ENCODE measurements at regions not wholly inside any gene's neighbourhood (a gene's known extent, or its start where the extent isn't known, plus 50 kb on each side); places are given as distances from the start of the nearest gene placed in this dataset.
"Not testable (repeated sequence)": the region's sequence is repeated elsewhere in the genome, so short reads cannot be mapped to it uniquely, and the experiment has no call there.

DNA sequence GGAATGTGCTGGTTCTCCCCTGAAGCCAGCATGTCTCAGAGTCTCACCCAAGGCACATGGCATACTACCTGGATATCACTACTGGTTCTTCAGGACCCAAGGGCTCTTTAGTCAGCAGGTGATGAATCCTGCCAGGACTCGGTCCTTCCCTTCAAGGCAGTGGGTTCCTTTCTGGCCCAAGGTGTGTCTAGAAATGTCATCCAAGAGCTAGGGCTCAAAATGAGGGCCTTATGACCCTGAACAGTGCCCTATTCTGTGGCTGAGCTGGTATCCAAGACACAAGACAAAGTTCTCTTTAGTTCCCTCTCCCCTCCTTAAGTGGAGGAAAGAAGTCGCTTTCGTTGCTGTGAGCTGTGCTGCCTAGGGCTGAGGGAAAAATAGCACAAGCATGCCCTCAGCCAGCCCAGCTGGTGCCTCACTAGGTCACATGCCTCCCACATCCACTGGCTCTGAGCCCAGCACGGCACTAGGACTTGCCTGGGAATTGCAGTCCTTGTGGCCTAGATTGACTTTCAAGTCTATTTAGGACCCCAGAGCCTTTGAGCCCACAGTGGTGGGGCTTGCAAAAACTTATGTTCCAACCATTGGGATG is 106.0 kb downstream of the BMS1 start:
- H3K36me3 ChIP-seq = no peaks in the 10 kb centered on the region
- H3K4me3 ChIP-seq = no peak overlapping the region
- WGBS, 2 donors = 39 to 42% methylated on average over 4 of the region's 4 CpGs
- no peak for ATAC-seq
- no peak for TF ChIP-seq CTCF (IDR thresholded peaks at IDR 0.05)
- H3K4me1 ChIP-seq = no peaks in the 10 kb centered on the region
- H3K27ac ChIP-seq = no peak overlapping the region
- H3K9me3 ChIP-seq = peaks cover 0 to 7% (median 0%) of the 10 kb centered on the region in 11 donors
- intact Hi-C loops (cut with DNase I) = no loop called here
- peaks cover 0 to 17% (median 10%) of the 10 kb centered on the region in 7 donors for H3K27me3 ChIP-seq
- no peak for DNase-seq

GRCh38 chr10:42896735-42897134 is 114.1 kb downstream of the BMS1 start:
- 55 to 62% methylated on average over 7 of the region's 7 CpGs for WGBS, 2 donors
- DNase-seq = no peak
- no peak for TF ChIP-seq CTCF (IDR thresholded peaks at IDR 0.05)
- Histone ChIP-seq H3K36me3 (no peaks in the 10 kb centered on the region), H3K9me3 (peaks cover 0 to 8% (median 2%) of the 10 kb centered on the region in 11 donors), H3K27me3 (peaks cover 0 to 71% (median 66%) of the 10 kb centered on the region in 7 donors), H3K4me3 (no peak overlapping the region), H3K27ac (no peak overlapping the region), H3K4me1 (no peaks in the 10 kb centered on the region)
- intact Hi-C loops (cut with DNase I) = loop anchor here in 1 of 10 donors (5.0 kb wide), 1 partner anchor 1891 kb away; no protein-coding TSS in a partner anchor
- no peak for ATAC-seq

- Histone ChIP-seq H3K4me3 (no peak overlapping the region), H3K27me3 (peaks cover 0 to 63% (median 57%) of the 10 kb centered on the region in 7 donors), H3K4me1 (no peaks in the 10 kb centered on the region), H3K36me3 (no peaks in the 10 kb centered on the region), H3K27ac (no peak overlapping the region), H3K9me3 (peaks cover 0 to 18% (median 10%) of the 10 kb centered on the region in 11 donors)
- no peak for DNase-seq
- ATAC-seq = peak in 1 of 8 donors; percentile 33
- 11 to 12% methylated on average over 83 of the region's 83 CpGs for WGBS, 2 donors
- no peak for TF ChIP-seq CTCF (IDR thresholded peaks at IDR 0.05)
- intact Hi-C loops (cut with DNase I) = loop anchor here in 1 of 10 donors (5.0 kb wide), 1 partner anchor 1889 kb away; no protein-coding TSS in a partner anchor
These were observed 115.7 kb downstream of the BMS1 start for GRCh38 chr10:42898037-42898960.

- DNase-seq (no peak), ATAC-seq (no peak)
- H3K4me1 ChIP-seq = no peaks in the 10 kb centered on the region
- WGBS, 2 donors = 92 to 94% methylated on average over 17 of the region's 17 CpGs
- H3K36me3 ChIP-seq = no peaks in the 10 kb centered on the region
- H3K27ac ChIP-seq = no peak overlapping the region
- no peak overlapping the region for H3K4me3 ChIP-seq
- H3K27me3 ChIP-seq = peaks cover 0 to 56% (median 50%) of the 10 kb centered on the region in 7 donors
- intact Hi-C loops (cut with DNase I) = loop anchor here in 1 of 10 donors (5.0 kb wide), 1 partner anchor 1888 kb away; no protein-coding TSS in a partner anchor
- H3K9me3 ChIP-seq = peaks cover 0 to 21% (median 10%) of the 10 kb centered on the region in 11 donors
- TF ChIP-seq CTCF (IDR thresholded peaks at IDR 0.05) = no peak
These were observed 116.4 kb downstream of the BMS1 start for GRCh38 chr10:42899036-42899435.

- Histone ChIP-seq H3K27me3 (peaks cover 0 to 46% (median 41%) of the 10 kb centered on the region in 7 donors), H3K9me3 (peaks cover 0 to 33% (median 10%) of the 10 kb centered on the region in 11 donors)
- DNase-seq; H3K4me3 ChIP-seq; H3K36me3 ChIP-seq; ATAC-seq; H3K4me1 ChIP-seq; H3K27ac ChIP-seq; intact Hi-C loops (cut with DNase I): not testable (repeated sequence)
- 88 to 91% methylated on average over 17 to 24 of the region's 24 CpGs for WGBS, 2 donors
These were observed 117.8 kb downstream of the BMS1 start for GRCh38 chr10:42900346-42900745.
